ENCODE measurements at regions not wholly inside any gene's neighbourhood (a gene's known extent, or its start where the extent isn't known, plus 50 kb on each side); places are given as distances from the start of the nearest gene placed in this dataset.

GRCh38 chr10:83310688-83311087 lies 828.6 kb upstream of the GHITM start:
- no peak for TF ChIP-seq CTCF (IDR thresholded peaks at IDR 0.05; ENCODE audit: low read length)
- no peak for TF ChIP-seq EZH2 (optimal IDR thresholded peaks at IDR 0.05; ENCODE audit: low read depth, low read length)

Measured in MM.1S (cell line).